ENCODE measurements at regions not wholly inside any gene's neighbourhood (a gene's known extent, or its start where the extent isn't known, plus 50 kb on each side); places are given as distances from the start of the nearest gene placed in this dataset.

DNA sequence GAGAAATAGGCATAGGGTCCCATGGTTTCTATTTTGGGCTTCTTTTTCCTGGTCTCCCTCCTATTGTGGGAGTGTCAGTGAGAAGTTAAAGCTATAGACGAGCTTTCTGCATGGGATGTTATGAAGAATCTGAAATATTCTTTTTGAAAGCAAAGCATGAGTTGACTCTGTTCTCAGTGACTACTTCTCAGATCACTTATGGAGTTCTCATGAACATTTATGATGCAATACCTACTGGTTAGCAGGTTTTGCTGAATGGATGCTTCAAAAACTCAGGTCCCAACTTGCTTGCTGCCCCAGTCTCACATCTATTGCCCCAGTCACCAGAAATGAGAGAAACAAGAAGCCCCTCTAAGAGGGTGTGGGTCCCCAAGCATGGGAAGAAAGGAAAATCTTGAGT lies 365.0 kb downstream of the HRH4 start:
- no peak for DNase-seq (ENCODE audit: low read depth in 3 of 3, low spot score in 1 of 3)

DNA sequence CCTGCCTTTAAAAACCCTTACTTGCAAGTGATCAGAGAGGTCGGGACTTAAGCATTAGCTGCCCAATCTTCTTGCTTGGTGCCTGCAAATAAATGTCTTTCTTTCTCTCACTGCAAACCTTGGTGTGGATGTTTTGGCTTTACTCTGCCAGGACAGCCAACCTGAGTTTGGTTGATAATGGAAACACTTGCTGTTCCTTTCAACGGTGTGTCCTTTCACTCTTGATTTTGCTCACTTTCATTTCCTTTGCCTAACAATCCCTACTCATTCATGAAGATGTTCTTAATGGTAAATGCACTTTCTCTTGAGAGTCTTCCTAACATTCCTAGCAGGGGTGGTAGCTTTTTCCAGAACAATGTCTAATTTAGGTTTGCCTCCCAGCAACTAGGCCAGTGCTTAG lies 366.2 kb downstream of the HRH4 start:
- DNase-seq (ENCODE audit: low read depth in 3 of 3, low spot score in 1 of 3), result no peak

DNA sequence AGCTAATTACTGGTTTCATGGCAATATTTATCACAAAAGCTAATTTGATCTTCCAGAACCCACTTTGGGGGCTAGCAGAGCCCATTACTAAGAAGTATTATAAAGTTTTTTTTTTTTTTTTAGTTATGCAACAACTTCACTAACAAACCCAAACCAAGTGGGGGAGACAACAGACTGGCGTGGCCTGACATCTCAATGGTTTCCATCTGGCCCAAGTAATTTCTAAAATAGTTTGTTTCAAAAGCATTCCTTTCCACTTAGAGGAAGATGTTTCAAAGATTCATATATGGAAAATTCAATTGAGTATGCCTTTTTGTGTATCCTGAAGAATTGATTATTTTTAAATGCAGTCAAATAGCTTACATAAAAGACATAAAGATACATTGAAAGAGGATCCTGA lies 367.1 kb downstream of the HRH4 start:
- DNase-seq (ENCODE audit: low read depth in 3 of 3, low spot score in 1 of 3), result no peak

DNA sequence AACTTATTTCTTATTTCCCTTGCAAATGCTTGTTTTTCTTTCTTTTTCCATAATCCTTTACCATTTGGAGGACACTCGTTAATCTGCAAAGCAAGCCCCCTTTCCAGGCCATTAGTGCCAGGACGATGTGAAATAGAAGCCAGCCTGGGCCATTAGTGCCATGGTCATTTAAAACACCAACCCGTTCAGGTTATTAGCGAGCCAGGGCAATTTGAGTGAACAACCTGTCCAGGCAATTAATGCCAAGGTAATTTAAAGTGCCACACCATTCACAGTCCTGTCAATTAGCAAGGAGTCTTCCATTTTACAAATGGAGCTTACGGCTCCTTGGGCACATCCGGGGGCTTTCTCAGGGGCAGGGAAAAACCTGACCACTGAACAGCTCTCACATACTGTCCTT lies 370.6 kb downstream of the HRH4 start:
- DNase-seq (ENCODE audit: low read depth in 3 of 3, low spot score in 1 of 3), result no peak

DNA sequence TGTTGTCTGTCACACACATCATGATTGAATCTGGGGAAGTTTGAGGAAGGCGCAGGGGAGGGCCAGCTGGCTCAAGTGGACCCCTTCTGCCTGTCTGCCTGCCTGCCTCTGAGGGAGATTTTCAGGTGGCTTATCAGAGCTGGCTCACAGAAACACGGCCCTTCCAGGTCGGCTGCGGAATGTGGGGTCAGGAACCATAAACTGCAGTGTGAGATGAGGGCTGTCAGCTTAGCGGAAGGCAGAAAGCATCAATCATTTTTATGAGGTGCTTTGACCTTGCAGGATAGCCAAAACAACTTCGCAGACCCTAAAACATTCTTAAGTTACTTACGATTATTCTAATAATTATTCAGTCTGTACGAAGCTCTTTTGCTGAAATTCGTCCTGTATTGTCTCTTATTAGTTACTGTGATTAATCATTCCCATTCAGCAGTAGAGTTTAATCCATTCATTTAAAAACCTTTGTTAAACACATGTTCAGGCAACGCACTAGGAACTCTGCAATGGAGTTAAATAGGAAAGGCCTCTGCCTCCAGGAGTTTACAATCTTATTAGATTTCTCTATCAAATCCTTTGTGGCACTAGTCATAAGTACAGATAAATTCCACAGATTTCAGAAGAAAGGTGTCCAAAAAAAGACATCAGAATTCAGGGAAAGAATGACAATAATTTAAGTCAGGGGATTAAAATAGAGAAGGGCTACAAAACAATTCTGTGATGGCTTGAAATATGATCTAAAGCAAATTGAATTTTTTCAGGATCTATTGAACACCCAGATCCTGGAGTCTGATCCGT lies 371.6 kb downstream of the HRH4 start:
- no peak for DNase-seq (ENCODE audit: low read depth in 3 of 3, low spot score in 1 of 3)

DNA sequence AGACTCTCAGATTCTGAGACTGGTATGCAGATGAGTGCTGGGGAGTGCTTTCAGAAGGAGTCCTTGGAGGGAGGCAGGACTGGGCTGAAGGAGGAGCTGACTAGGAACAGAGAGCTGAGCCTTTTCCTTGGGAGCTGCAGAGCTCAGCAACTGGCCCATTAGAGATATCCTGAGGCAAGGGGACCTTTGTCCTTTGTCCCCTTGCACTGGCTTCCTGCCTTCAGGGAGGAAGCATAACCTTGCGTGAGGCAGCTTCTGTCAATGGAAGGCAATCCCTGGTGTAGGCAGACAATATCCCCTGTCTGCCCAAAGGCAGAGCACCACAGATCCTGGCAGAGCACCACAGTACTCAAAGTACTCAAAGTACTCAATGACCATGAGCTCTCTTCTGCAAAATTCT lies 375.3 kb downstream of the HRH4 start:
- no peak for DNase-seq (ENCODE audit: low read depth in 3 of 3, low spot score in 1 of 3)

DNA sequence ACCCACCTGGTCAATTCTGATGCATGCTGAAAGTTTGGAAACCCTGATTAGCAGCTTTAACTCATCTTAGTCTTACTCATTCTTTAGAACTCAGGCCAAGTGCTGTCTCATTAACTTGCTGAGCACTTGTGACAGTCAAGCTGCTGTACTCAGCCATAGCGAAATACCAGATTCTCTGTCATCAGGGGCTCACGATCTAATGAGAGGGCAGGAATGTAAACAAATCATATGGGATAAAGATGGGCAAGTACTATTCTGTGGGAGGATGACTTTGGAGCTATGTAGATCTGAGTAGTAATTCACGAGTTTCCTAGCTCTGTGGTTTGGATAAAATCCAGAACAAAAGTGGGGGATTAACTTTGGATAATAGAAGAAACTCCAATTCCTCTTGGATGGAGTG lies 376.6 kb downstream of the HRH4 start:
- DNase-seq (ENCODE audit: low read depth in 3 of 3, low spot score in 1 of 3), result no peak

DNA sequence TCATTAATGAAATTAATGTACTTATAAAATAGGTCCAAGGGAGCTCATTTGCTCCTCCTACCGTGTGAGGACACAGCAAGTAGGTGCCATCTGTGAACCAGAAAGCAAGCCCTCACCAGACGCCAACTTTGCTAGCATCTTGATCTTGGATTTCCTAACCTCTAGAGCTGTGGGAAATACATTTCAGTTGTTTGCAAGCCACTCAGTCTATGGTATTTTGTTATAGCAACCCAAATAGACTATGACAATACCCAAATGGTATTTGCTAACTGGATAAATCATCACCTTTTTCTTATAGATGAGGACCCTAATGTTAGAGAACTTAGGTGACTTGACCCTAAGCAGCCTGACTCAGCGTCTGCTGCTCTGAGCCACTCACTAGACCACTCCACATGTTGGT lies 379.6 kb downstream of the HRH4 start:
- DNase-seq (ENCODE audit: low read depth in 3 of 3, low spot score in 1 of 3), result no peak

DNA sequence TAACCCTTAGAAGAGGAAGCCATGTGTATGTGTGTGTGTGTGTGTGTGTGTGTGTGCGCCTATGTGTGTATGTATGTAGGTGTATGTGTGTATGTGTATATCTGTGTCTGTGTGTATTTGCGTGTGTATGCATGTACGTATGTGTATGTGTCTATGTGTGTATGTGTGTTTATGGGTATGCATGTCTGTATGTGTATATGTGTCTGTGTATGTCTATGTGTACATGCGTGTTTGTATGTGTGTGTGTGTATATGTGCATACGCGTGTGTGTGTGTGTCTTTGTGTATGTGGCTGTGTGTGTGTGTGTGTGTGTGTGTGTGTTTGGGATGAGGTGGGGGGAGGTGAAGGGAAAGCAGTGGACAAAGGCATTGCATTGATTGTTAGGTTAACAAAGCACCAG lies 380.2 kb downstream of the HRH4 start:
- no peak for DNase-seq (ENCODE audit: low read depth in 3 of 3, low spot score in 1 of 3)

DNA sequence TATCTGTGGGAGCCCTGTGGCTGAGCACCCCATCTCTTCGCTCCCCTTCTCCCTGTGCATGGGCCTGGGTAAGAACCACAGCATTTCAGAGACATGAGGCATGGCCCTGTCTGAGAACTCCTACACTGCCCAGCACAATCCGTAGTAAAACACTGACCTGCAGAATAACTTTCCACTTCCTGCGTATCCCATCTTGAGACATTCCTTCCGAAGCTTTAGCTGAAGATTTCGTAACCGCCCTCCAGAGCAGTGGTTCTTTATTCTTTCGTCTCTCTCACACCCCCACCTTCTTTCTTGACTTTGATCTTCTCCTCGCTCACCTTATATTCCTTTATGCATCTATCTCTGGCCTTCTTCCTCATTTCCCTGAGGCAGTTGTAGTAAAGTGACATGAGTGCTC lies 381.1 kb downstream of the HRH4 start:
- DNase-seq (ENCODE audit: low read depth in 3 of 3, low spot score in 1 of 3), result no peak

DNA sequence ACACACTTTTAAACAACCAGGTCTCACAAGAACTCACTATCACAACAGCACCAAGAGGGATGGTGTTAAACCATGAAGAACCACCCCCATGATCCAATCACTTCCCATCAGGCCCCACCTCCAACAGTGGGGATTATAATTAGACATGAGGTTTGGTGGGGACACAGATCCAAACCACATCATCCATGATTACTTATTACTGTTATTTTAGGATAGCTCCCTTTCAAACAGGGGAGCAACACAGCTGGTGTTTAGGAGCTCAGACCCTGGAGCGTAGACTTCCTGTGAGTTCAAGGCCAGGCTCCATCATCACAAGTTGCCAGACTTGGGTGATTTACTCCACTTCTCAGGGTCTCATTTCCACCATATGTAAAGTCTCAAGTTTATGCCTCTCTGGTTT lies 382.7 kb downstream of the HRH4 start:
- DNase-seq (ENCODE audit: low read depth in 3 of 3, low spot score in 1 of 3), result no peak

DNA sequence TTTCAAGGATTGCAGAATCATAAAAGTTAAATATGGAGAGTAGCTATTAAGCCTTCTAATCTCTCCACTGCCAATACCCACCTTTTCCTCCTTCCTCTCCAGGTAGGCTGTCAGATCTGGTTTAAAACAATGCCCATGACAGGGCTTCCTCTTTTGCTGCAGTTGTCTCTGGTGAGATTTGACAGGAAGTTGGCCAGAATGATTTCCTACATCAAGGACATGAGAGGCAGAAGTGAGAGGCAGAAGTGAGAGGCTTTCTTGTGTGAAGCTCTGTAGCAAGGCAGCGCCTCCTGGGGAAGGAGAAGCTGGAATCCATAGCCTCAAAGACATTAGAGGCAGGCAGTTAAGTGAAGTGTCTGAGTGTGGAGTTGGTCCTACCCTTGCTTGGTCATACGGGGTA lies 385.7 kb downstream of the HRH4 start:
- no peak for DNase-seq (ENCODE audit: low read depth in 3 of 3, low spot score in 1 of 3)

DNA sequence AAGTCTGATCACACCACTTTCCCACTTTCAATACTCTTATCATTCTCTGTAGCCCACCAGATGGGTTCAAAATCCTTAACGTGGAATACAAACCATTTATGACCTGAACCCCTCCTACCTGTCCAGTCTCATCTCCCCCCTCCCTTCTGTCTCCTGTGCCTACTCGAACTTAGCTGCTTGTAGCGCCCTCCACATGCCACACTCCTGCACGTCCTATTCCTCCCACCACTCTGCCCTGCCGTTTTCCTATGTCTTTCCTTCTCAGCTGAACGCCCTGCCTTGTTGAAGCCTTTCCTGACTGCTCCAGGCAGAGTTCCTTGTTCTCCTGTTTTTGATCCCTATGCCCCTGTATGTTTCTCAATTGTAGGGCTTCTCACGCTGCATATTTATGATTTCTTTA lies 390.1 kb downstream of the HRH4 start:
- DNase-seq (ENCODE audit: low read depth in 3 of 3, low spot score in 1 of 3), result no peak

DNA sequence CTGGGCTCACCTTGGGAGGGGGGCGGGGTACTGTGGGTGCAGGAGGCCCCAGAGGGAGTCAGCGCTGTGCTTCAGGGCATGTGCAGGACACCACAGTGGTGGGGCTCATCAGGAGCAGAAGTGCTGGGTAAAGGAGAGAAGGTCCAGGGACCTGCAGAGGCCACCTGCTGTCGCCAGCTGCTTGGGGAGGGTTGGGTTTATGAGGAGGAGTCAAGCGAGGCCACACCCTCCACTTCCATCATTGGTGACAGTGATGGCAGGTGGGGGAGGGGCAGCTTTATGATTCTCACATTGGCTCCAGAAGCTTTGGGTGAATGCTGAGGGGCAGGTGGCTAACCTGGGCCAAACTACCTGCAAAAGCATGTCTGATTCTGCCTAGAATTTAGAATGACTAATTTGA lies 392.6 kb downstream of the HRH4 start:
- DNase-seq (ENCODE audit: low read depth in 3 of 3, low spot score in 1 of 3), result no peak

DNA sequence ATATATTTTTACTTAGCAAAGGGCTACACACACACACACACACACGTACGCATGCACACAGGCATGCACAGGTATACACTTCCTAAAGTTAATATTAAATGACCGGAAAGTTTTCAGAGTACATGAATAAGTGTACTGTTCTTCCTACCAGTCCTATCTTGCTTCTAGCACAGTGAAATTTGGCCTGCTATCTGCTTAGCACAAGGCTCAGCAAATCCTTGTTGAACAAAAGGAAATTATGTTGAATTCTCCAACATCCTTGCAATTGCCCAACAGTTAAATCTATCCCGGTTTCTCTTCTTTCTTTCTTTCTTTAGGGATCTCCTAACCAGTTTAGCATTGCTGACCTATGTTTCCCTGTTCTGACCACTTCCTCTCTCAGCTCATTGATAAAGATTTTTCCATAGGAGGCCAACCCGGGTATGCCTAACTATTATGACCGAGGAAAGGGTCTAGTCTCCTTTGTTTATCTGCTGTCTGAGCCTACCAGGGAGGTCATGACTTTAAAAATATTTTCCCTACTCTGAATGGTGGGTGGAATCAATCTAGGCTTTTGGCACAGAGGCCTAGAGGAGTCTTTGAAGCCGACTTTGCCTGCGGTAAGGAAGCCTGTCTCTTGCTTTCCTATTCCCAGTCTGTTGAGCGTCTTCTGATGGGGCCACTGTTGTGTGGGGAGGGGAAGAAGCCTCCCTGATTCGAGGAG lies 400.7 kb downstream of the HRH4 start:
- no peak for DNase-seq (ENCODE audit: low read depth in 3 of 3, low spot score in 1 of 3)

DNA sequence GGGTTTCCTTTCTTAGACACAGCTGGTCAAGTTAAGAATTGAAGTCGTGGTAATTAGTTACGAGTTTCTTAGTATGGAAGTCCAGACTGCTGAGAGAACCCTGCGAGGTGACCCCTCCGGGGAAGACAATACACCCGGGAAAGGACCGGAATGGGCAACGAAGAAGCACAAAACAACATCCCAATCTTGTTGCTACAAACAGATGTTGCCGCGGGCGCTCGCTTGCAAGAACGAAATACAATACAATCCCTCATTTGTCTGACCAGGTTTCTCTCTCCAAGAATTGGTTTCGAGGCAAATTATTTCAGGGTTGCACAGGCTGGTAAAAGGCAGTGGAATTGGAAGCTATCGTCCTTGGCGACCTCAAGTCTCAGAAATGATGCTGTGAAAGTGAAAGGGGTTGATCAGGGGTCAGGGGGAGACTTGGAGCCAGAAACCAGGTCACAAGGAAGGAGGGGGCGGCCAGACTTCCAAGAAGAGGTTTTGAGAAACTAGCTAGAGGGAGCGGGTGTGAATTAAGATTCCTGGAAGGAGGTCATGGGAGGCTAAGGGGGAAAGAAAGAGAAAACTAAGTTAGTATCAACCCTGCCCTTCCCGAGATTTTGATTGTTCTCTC lies 401.9 kb downstream of the HRH4 start:
- DNase-seq (ENCODE audit: low read depth in 3 of 3, low spot score in 1 of 3), result no peak

DNA sequence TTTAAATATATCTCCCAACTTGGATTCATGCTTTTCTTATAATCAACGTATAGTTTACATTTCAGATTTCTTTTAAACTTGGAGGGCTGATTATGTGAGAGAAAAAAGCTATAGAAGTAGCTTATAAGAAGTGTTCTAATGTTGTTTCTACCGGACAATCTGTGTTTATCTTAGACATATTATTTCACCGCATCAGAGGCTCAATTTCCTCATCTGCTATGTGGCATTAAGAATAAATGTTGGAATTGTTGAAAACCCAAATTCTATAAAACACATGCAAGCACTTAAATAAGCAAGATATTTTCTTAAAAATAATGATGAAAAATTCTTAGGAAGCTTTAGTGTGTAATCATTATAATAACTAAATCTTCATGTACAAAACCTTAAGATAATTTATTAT lies 407.9 kb downstream of the HRH4 start:
- no peak for DNase-seq (ENCODE audit: low read depth in 3 of 3, low spot score in 1 of 3)

DNA sequence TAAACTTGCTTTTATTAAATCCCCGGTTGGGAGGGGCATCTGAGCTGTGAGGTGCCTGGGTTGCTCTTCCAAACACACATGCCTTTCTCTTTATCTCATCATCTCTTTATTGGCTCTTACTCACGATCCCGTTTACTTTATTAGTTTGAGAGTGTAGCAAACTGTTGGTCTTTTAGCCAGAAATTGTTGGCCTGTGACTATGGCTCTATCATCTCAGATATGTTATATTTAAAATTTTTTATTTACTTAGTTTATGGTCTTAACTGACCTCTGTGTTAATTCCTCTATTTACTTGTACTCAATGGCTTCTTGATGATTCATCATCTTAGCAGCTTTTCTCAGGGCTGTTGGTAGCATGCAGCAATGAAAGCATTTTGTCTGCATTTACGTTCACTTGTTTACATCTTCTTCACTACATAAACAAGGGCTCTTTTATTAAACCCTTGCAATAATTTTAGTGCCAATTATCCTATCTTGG lies 408.4 kb downstream of the HRH4 start:
- DNase-seq (ENCODE audit: low read depth in 3 of 3, low spot score in 1 of 3), result no peak

DNA sequence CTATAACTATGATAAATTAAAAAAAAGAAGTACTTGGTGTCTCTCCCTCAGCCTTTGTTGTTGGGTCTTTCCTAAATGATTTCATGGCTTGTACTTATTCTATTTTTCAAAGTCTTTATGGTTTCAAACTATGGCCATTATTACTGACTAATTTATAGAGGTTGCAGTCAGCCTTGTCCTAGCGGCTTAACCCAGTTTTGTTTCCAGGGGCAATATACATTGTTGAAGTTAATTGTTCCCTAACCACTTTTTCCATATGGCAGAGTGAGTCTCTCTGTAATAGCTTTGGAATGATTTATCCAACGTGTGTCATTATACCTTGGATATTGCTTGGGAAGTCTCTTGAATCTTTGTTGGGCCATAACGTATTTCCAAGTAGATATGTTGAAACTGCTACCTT lies 408.8 kb downstream of the HRH4 start:
- DNase-seq (ENCODE audit: low read depth in 3 of 3, low spot score in 1 of 3), result no peak

DNA sequence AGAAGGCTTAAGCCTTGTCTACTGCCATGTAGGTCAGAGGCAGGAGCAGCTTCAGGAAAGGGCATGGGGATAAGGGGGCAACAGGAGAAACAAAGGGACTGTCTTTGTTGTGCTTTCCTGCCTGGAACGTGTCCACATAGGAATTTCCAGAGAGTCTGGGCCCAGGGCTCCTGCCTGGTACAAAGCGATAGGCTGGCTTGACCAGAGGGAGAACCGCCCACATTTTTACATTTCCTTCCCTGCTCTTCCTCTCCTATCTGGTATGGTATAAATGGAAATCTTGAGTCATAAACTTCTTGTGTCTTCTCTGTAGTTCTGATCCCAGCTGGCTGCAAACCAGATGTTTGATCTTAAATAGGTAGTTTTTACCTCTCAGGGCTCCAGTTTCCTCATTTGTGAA lies 414.8 kb downstream of the HRH4 start:
- DNase-seq (ENCODE audit: low read depth in 3 of 3, low spot score in 1 of 3), result no peak

DNA sequence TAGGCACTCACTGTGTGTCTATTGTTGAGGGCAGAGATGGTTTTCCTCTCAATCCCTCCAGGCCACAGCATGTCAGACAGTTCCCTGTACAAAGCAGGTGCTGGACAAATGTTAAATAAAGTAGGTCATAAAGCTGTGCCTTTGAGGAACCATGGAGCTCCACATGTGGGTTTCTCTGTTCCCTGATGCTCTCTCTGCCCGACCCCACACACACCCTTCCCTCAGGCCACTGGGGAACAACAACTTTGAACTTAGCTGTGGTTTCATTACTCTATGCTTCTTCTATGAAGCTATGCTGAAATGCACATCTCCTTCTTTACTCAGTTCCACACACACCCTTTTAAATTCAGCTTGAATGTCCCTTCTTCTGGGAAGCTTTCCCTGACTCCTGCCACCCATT lies 415.3 kb downstream of the HRH4 start:
- DNase-seq (ENCODE audit: low read depth in 3 of 3, low spot score in 1 of 3), result no peak

DNA sequence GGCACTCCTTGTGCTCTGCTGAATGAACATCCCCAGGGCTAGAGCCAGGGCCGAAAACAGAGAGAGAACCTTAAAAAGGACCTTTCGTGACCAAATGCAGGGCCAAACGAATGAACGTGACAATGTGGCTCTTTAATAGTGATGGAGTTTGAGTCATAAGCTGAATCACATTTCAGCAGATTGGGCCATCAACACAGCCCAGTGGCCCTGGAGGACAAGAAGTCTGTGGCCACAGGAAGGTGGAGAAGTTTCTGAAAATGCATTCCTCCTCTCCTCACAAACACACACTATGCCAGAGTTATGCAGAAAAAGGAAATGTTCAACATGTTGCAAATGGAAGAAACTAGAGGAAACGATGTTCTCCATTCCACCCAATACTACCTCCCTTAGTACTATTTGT lies 415.8 kb downstream of the HRH4 start:
- no peak for DNase-seq (ENCODE audit: low read depth in 3 of 3, low spot score in 1 of 3)
